Trophoblast cell (in vitro differentiated cells and primary cell): ENCODE measurements at regions not wholly inside any gene's neighbourhood (a gene's known extent, or its start where the extent isn't known, plus 50 kb on each side); places are given as distances from the start of the nearest gene placed in this dataset.

Source experiments
- DNase-seq, 2 donors: peaks; one replicate each; pipeline ENCODE4 v3.0.0-alpha.2; 2016
- H2AFZ ChIP-seq: 2 replicates; pipeline ENCODE4 v1.6.1; 2013; ENCODE audit warnings: low read length, moderate library complexity, mild to moderate bottlenecking; ENCODE audit not compliant: insufficient read depth, poor library complexity
- H2AK5ac ChIP-seq: 2 replicates; pipeline ENCODE4 v1.6.1; 2013; ENCODE audit warnings: mild to moderate bottlenecking, low read length
- H2BK120ac ChIP-seq: 2 replicates; pipeline ENCODE4 v1.6.1; 2013; ENCODE audit warnings: low read length, mild to moderate bottlenecking, moderate library complexity; ENCODE audit not compliant: insufficient read depth, poor library complexity
- H2BK12ac ChIP-seq: 2 replicates; pipeline ENCODE4 v1.6.1; 2013; ENCODE audit warnings: mild to moderate bottlenecking, low read length, moderate library complexity
- H2BK5ac ChIP-seq: 2 replicates; pipeline ENCODE4 v1.6.1; 2013; ENCODE audit warnings: low read length, low read depth, moderate library complexity, mild to moderate bottlenecking; ENCODE audit not compliant: poor library complexity
- H3K14ac ChIP-seq: 2 replicates; pipeline ENCODE4 v1.6.1; 2013; ENCODE audit warnings: mild to moderate bottlenecking, low read length
- H3K18ac ChIP-seq: 2 replicates; pipeline ENCODE4 v1.6.1; 2013; ENCODE audit warnings: mild to moderate bottlenecking, low read length
- H3K23ac ChIP-seq: 2 replicates; pipeline ENCODE4 v1.6.1; 2013; ENCODE audit warnings: low read length
- H3K27ac ChIP-seq: 2 replicates; pipeline ENCODE4 v1.5.1; 2013; ENCODE audit warnings: low read depth, mild to moderate bottlenecking, inconsistent platforms, low read length, moderate library complexity
- H3K27me3 ChIP-seq: 2 replicates; pipeline ENCODE4 v1.6.1; 2013; ENCODE audit warnings: inconsistent platforms, mild to moderate bottlenecking, low read length, moderate library complexity; ENCODE audit not compliant: insufficient read depth
- H3K36me3 ChIP-seq, 2 experiments: 1 replicate in 1 of 2; 2 replicates in 1 of 2; pipeline ENCODE4 v1.6.1; 2013; ENCODE audit warnings: low read length in 2 of 2, mild to moderate bottlenecking in 2 of 2, moderate library complexity in 1 of 2; ENCODE audit not compliant: insufficient read depth in 2 of 2, control insufficient read depth in 1 of 2
- H3K4ac ChIP-seq: 2 replicates; pipeline ENCODE4 v1.6.1; 2013; ENCODE audit warnings: low read depth, mild to moderate bottlenecking, low read length, moderate library complexity
- H3K4me1 ChIP-seq, 2 experiments: 1 replicate in 1 of 2; 2 replicates in 1 of 2; pipeline ENCODE4 v1.6.1; 2013; ENCODE audit warnings: low read length in 2 of 2, mild to moderate bottlenecking in 2 of 2, moderate library complexity in 1 of 2; ENCODE audit not compliant: insufficient read depth in 2 of 2, control insufficient read depth in 1 of 2
- H3K4me2 ChIP-seq: 2 replicates; pipeline ENCODE4 v1.6.1; 2013; ENCODE audit warnings: inconsistent platforms, mild to moderate bottlenecking, low read length, moderate library complexity
- H3K4me3 ChIP-seq: 2 replicates; pipeline ENCODE4 v1.5.1; 2013; ENCODE audit warnings: mild to moderate bottlenecking, low read depth, low read length, inconsistent platforms
- H3K79me1 ChIP-seq: one replicate; pipeline ENCODE4 v1.6.1; 2013; ENCODE audit warnings: low read length
- H3K79me2 ChIP-seq: 2 replicates; pipeline ENCODE4 v1.6.1; 2013; ENCODE audit warnings: low read length, mild to moderate bottlenecking; ENCODE audit not compliant: control insufficient read depth, insufficient read depth, poor library complexity
- H3K9ac ChIP-seq: 2 replicates; pipeline ENCODE4 v1.6.1; 2013; ENCODE audit warnings: mild to moderate bottlenecking, low read length
- H3K9me3 ChIP-seq: 2 replicates; pipeline ENCODE4 v1.6.1; 2013; ENCODE audit warnings: low read depth, mild to moderate bottlenecking, control low read depth, inconsistent platforms, low read length; ENCODE audit not compliant: insufficient read depth
- H4K12ac ChIP-seq: 2 replicates; pipeline ENCODE4 v1.6.1; 2013; ENCODE audit warnings: low read depth, mild to moderate bottlenecking, low read length, moderate library complexity
- H4K8ac ChIP-seq: 2 replicates; pipeline ENCODE4 v1.6.1; 2013; ENCODE audit warnings: low read depth, mild to moderate bottlenecking, low read length, moderate library complexity
- H4K91ac ChIP-seq: one replicate; pipeline ENCODE4 v1.6.1; 2013; ENCODE audit warnings: low read depth, mild to moderate bottlenecking, low read length, moderate library complexity
- WGBS: extraction: QIAGEN DNeasy Blood & Tissue Kit; methylation state at CpG from one replicate; pipeline ENCODE4 v1.1.7; 2013; ENCODE audit warnings: missing lambda C conversion rate; ENCODE audit not compliant: insufficient read length, insufficient coverage; ENCODE audit errors: extremely low coverage; 5-methylcytosine and 5-hydroxymethylcytosine counted together

- no peak overlapping the region for H3K23ac ChIP-seq
- H3K4me1 ChIP-seq = no peaks in the 10 kb centered on the region
- no peak for DNase-seq
- H2BK5ac ChIP-seq = no peak overlapping the region
- H4K91ac ChIP-seq = no peak overlapping the region
- H2BK120ac ChIP-seq = no peak overlapping the region
- no peak overlapping the region for H2BK12ac ChIP-seq
- no peaks in the 10 kb centered on the region for H3K79me2 ChIP-seq
- no peak overlapping the region for H3K27ac ChIP-seq
- no peak overlapping the region for H2AFZ ChIP-seq
- H3K14ac ChIP-seq = no peak overlapping the region
- H3K9ac ChIP-seq = no peak overlapping the region
- H3K79me1 ChIP-seq = no peaks in the 10 kb centered on the region
- H3K36me3 ChIP-seq = no peaks in the 10 kb centered on the region
- H3K4me2 ChIP-seq = no peak overlapping the region
- H2AK5ac ChIP-seq = no peak overlapping the region
- no peaks in the 10 kb centered on the region for H3K9me3 ChIP-seq
- no peak overlapping the region for H4K8ac ChIP-seq
- H4K12ac ChIP-seq = no peak overlapping the region
- H3K18ac ChIP-seq = no peak overlapping the region
- H3K4me3 ChIP-seq = no peak overlapping the region
- H3K27me3 ChIP-seq = no peaks in the 10 kb centered on the region
- no peak overlapping the region for H3K4ac ChIP-seq
These were observed 1370.1 kb upstream of the CRIM1 start for GRCh38 chr2:34985474-34985873.

GRCh38 chr2:34980689-34981088 lies 1374.9 kb upstream of the CRIM1 start:
- H3K23ac ChIP-seq = no peak overlapping the region
- H2BK12ac ChIP-seq = no peak overlapping the region
- no peak overlapping the region for H2BK120ac ChIP-seq
- no peak overlapping the region for H2BK5ac ChIP-seq
- H2AK5ac ChIP-seq = no peak overlapping the region
- H3K36me3 ChIP-seq = no peaks in the 10 kb centered on the region
- H2AFZ ChIP-seq = no peak overlapping the region
- no peak overlapping the region for H3K14ac ChIP-seq
- no peak overlapping the region for H3K18ac ChIP-seq
- no peak overlapping the region for H4K91ac ChIP-seq
- no peaks in the 10 kb centered on the region for H3K4me1 ChIP-seq
- H3K27me3 ChIP-seq = no peaks in the 10 kb centered on the region
- H4K8ac ChIP-seq = no peak overlapping the region
- no peak overlapping the region for H3K4ac ChIP-seq
- H3K9me3 ChIP-seq = no peaks in the 10 kb centered on the region
- no CpG with 5 or more reads among the region's 1 CpG for WGBS
- no peak overlapping the region for H3K4me2 ChIP-seq
- no peak overlapping the region for H3K4me3 ChIP-seq
- DNase-seq = no peak
- H3K79me2 ChIP-seq = no peaks in the 10 kb centered on the region
- no peak overlapping the region for H3K9ac ChIP-seq
- H3K79me1 ChIP-seq = no peaks in the 10 kb centered on the region
- no peak overlapping the region for H3K27ac ChIP-seq
- no peak overlapping the region for H4K12ac ChIP-seq

GRCh38 chr2:34979148-34979547 lies 1376.4 kb upstream of the CRIM1 start:
- Histone ChIP-seq H3K9me3 (no peaks in the 10 kb centered on the region), H2BK5ac (no peak overlapping the region)
- no peak for DNase-seq

GRCh38 chr2:34961822-34962221 lies 1362.7 kb upstream of the FAM98A start:
- Histone ChIP-seq H3K23ac (no peak overlapping the region), H3K9ac (no peak overlapping the region), H3K79me2 (no peaks in the 10 kb centered on the region), H3K36me3 (no peaks in the 10 kb centered on the region), H3K9me3 (no peaks in the 10 kb centered on the region), H4K12ac (no peak overlapping the region), H4K91ac (no peak overlapping the region), H2BK12ac (no peak overlapping the region), H4K8ac (no peak overlapping the region), H2BK5ac (no peak overlapping the region), H2AFZ (no peak overlapping the region), H2BK120ac (no peak overlapping the region), H3K4me2 (no peak overlapping the region), H3K18ac (no peak overlapping the region), H3K4ac (no peak overlapping the region), H3K79me1 (no peaks in the 10 kb centered on the region), H3K4me1 (no peaks in the 10 kb centered on the region), H3K27ac (no peak overlapping the region), H3K14ac (no peak overlapping the region), H3K27me3 (no peaks in the 10 kb centered on the region), H3K4me3 (no peak overlapping the region), H2AK5ac (no peak overlapping the region)
- no peak for DNase-seq
- no CpG with 5 or more reads among the region's 3 CpGs for WGBS

More at GRCh38 chr2:34979148-34979547, 1376.4 kb upstream of the CRIM1 start:
- H2AK5ac ChIP-seq = no peak overlapping the region
- H3K4me2 ChIP-seq = no peak overlapping the region
- H4K12ac ChIP-seq = no peak overlapping the region
- H3K23ac ChIP-seq = no peak overlapping the region
- H2BK120ac ChIP-seq = no peak overlapping the region
- H2AFZ ChIP-seq = no peak overlapping the region
- no peak overlapping the region for H3K4me3 ChIP-seq
- no peaks in the 10 kb centered on the region for H3K79me1 ChIP-seq
- no peak overlapping the region for H3K27ac ChIP-seq
- H4K91ac ChIP-seq = no peak overlapping the region
- no peak overlapping the region for H3K14ac ChIP-seq
- H3K79me2 ChIP-seq = no peaks in the 10 kb centered on the region
- H3K36me3 ChIP-seq = no peaks in the 10 kb centered on the region
- no peak overlapping the region for H2BK12ac ChIP-seq
- WGBS = no CpG with 5 or more reads among the region's 8 CpGs
- no peak overlapping the region for H3K18ac ChIP-seq
- no peaks in the 10 kb centered on the region for H3K4me1 ChIP-seq
- H3K27me3 ChIP-seq = no peaks in the 10 kb centered on the region
- H3K9ac ChIP-seq = no peak overlapping the region
- no peak overlapping the region for H4K8ac ChIP-seq
- H3K4ac ChIP-seq = no peak overlapping the region

GRCh38 chr2:34954758-34955157 lies 1355.7 kb upstream of the FAM98A start:
- no peak overlapping the region for H3K23ac ChIP-seq
- H2BK12ac ChIP-seq = no peak overlapping the region
- no peaks in the 10 kb centered on the region for H3K27me3 ChIP-seq
- H3K79me2 ChIP-seq = no peaks in the 10 kb centered on the region
- no peak overlapping the region for H2BK120ac ChIP-seq
- no peak for DNase-seq
- no peak overlapping the region for H3K4ac ChIP-seq
- H3K4me3 ChIP-seq = no peak overlapping the region
- no peak overlapping the region for H3K14ac ChIP-seq
- no peak overlapping the region for H2AK5ac ChIP-seq
- H2BK5ac ChIP-seq = no peak overlapping the region
- H3K4me1 ChIP-seq = no peaks in the 10 kb centered on the region
- H4K91ac ChIP-seq = no peak overlapping the region
- H2AFZ ChIP-seq = no peak overlapping the region
- H4K12ac ChIP-seq = no peak overlapping the region
- H3K79me1 ChIP-seq = no peaks in the 10 kb centered on the region
- H3K9ac ChIP-seq = no peak overlapping the region
- no peak overlapping the region for H3K18ac ChIP-seq
- H3K9me3 ChIP-seq = no peaks in the 10 kb centered on the region
- no peak overlapping the region for H4K8ac ChIP-seq
- H3K27ac ChIP-seq = no peak overlapping the region
- no peak overlapping the region for H3K4me2 ChIP-seq
- H3K36me3 ChIP-seq = no peaks in the 10 kb centered on the region
